ENCODE measurements at regions not wholly inside any gene's neighbourhood (a gene's known extent, or its start where the extent isn't known, plus 50 kb on each side); places are given as distances from the start of the nearest gene placed in this dataset.

DNA sequence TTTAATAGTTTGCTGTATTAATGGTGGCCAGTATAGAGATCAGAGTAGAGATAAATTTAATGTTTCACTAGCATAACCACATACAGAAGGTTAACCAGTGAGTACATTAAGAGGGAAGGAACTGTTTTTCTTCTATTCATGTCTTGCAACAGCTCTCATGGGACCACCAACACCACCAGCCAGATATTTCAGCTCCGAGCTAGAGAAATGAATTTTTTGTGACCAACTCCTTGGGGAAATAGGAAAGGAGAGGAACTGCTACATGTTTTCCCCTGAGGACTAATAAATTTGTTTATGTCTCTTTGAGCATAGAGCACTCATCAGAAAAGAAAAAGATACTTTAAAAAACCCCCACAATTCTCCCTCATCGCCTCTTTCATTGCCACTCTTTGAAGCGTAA lies 247.5 kb downstream of the MBNL1 start:
- peak overlapping the region; percentile 36 for H3K4me3 Mint-ChIP-seq
- H3K4me1 Mint-ChIP-seq: peaks cover 19% of the 10 kb centered on the region
- DNase-seq (ENCODE audit: low spot score in 2 of 2) (no peak), ATAC-seq (ENCODE audit: low read depth) (peak; percentile 40)
- H3K27ac Mint-ChIP-seq: peak overlapping the region; percentile 17
- H3K36me3 Mint-ChIP-seq: no peaks in the 10 kb centered on the region
- H3K9me3 Mint-ChIP-seq: no peaks in the 10 kb centered on the region
- H3K27me3 Mint-ChIP-seq: no peaks in the 10 kb centered on the region

DNA sequence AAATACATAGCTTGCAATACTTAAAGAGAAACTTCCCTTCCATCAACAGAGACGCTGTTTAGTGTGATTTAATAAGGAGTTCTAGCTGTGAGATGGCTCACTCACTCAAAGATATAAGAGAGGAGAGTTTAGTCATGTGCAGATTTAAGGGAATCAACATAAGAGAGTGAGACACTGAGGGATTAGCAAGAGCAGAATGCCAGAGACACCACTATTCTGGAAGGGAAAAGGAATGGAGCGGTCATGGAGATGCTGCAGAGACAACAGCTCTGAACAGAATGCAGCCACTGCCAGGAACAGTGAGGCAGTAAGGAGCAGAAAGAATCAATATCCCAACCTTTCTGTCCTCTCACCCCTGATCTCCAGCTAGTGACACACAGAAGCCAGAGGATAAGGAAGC lies 248.8 kb downstream of the MBNL1 start:
- no peaks in the 10 kb centered on the region for H3K36me3 Mint-ChIP-seq
- H3K9me3 Mint-ChIP-seq: no peaks in the 10 kb centered on the region
- H3K4me1 Mint-ChIP-seq: peaks cover 15% of the 10 kb centered on the region
- ATAC-seq (ENCODE audit: low read depth) (no peak), DNase-seq (ENCODE audit: low spot score in 2 of 2) (no peak)
- H3K27me3 Mint-ChIP-seq: no peaks in the 10 kb centered on the region
- H3K4me3 Mint-ChIP-seq: no peak overlapping the region
- H3K27ac Mint-ChIP-seq: no peak overlapping the region

DNA sequence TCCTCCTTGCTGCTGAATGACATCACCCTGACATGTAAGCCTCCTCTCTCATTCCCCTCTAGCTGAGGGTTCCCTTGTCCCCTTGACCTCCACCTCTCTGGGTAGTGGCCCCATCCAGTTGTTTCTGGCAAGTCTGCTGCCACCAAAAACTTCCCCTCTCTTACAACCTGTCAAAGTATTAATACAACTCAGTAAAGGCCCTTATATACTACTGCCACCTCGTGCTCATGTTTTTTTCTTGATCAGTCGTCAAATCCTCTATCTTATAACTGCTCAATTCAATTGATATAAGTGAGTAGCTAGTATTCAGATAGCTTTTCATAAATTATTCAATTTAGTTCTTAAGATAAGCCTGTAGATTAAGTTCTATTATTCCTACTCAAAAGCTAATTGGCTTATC lies 249.6 kb downstream of the MBNL1 start:
- ATAC-seq (ENCODE audit: low read depth) (no peak), DNase-seq (ENCODE audit: low spot score in 2 of 2) (no peak)
- no peak overlapping the region for H3K27ac Mint-ChIP-seq
- H3K4me3 Mint-ChIP-seq: no peak overlapping the region
- H3K36me3 Mint-ChIP-seq: no peaks in the 10 kb centered on the region
- peaks cover 15% of the 10 kb centered on the region for H3K4me1 Mint-ChIP-seq
- no peaks in the 10 kb centered on the region for H3K9me3 Mint-ChIP-seq
- no peaks in the 10 kb centered on the region for H3K27me3 Mint-ChIP-seq

DNA sequence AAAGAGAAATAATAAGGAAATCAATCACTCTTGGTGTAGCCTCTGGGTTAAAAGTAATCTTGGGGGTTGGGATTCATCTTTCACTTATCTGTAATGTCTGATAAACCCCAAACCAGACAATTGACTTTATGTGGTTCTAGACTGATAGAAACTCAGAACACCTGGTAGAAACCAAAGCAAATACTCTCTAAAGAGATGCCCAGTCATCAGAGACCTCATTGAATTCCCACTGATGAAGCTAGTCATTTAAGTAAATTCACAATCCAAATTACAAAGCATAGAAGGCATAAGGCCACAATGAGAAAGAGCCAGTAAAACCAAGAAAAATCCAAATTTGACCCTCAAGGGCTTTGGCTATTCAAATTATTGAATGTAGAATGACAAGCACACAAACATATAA lies 250.6 kb downstream of the MBNL1 start:
- Mint-ChIP-seq H3K4me3 (no peak overlapping the region), H3K4me1 (peaks cover 15% of the 10 kb centered on the region), H3K9me3 (no peaks in the 10 kb centered on the region), H3K36me3 (no peaks in the 10 kb centered on the region), H3K27ac (no peak overlapping the region), H3K27me3 (no peaks in the 10 kb centered on the region)
- ATAC-seq (ENCODE audit: low read depth) (no peak), DNase-seq (ENCODE audit: low spot score in 2 of 2) (no peak)

DNA sequence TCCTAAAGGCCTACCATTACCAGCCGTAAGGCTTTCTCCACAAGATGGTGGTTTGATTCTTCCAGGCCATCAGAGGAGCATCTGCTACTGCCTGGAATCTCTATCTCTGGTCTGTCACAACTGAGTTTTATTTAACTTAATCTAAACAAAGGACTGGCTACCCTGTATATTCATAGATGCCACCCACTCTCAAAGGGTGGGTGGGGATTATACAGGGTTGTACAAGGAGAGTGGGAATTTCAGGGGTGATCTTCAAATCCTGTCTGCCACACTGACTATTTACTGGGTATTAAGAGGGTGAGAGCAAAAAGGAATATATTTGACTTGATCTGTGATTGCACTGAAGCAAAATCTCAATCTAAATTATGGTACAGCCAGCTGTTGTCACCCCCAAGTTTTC lies 253.3 kb downstream of the MBNL1 start:
- H3K27me3 Mint-ChIP-seq: no peaks in the 10 kb centered on the region
- H3K27ac Mint-ChIP-seq: no peak overlapping the region
- DNase-seq (ENCODE audit: low spot score in 2 of 2) (no peak), ATAC-seq (ENCODE audit: low read depth) (no peak)
- no peaks in the 10 kb centered on the region for H3K9me3 Mint-ChIP-seq
- H3K36me3 Mint-ChIP-seq: no peaks in the 10 kb centered on the region
- H3K4me1 Mint-ChIP-seq: peaks cover 7% of the 10 kb centered on the region
- no peak overlapping the region for H3K4me3 Mint-ChIP-seq

DNA sequence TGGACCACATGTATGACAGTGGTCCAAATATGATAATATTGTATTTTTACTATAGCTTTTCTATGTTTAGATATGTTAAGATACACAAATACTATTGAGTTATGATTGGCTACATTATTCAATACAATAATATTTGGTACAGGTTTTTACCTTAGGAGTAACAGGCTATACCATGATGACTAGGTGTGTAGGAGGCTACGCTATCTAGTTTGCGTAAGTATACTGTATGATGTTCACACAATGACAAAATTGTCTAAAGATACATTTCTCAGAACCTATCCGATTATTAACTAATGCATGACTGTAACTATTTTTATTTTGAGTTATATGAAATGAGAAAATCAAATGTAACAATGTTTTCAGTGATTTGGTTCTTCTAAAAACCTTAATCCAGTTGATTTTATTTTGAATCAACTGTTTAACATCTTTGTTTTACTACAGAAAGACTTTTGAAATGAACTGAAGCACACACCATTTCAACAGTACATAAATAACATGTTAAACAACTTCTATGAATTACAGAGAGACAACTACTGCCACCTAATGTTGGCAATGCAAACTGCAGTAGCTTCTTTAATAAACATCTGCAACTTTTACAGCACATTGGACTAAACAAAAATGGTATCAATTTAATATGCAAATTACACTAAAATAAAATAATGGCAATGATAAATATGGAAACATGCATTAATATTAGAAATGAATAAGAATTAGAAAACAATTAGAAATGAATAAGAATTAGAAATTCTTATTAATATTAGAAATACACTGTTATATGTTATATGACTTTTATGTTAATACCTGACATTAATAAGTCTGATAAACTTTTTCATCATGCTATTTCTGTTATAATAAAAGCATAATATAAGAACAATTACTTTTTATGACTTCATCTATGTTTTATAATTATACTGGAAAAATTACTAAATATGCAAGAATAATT lies 255.7 kb downstream of the MBNL1 start:
- Mint-ChIP-seq H3K36me3 (no peaks in the 10 kb centered on the region), H3K9me3 (no peaks in the 10 kb centered on the region), H3K4me3 (no peak overlapping the region), H3K27ac (no peak overlapping the region), H3K27me3 (no peaks in the 10 kb centered on the region), H3K4me1 (no peaks in the 10 kb centered on the region)
- ATAC-seq (ENCODE audit: low read depth) (no peak), DNase-seq (ENCODE audit: low spot score in 2 of 2) (peak; percentile 40 to 45)

DNA sequence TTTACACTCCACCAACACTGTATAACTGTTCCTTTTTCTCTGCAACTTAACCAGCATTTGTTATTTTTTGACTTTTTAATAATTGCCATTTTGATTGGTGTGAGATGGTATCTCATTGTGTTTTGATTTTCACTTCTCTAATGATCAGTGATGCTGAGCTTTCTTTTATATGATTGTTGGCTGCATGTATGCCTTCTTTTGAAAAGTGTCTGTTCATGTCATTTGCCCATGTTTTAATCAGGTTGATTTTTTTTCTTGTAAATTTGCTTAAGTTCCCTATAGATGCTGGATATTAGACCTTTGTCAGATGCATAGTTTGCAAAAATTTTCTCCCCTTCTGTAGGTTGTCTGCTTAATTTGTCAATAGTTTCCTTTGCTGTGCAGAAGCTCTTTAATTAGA lies 263.0 kb downstream of the MBNL1 start:
- no peak for DNase-seq (ENCODE audit: low spot score in 2 of 2)
- H3K4me1 Mint-ChIP-seq: no peaks in the 10 kb centered on the region
- H3K27me3 Mint-ChIP-seq: no peaks in the 10 kb centered on the region
- no peak for ATAC-seq (ENCODE audit: low read depth)
- H3K9me3 Mint-ChIP-seq: peaks cover 8% of the 10 kb centered on the region
- no peak overlapping the region for H3K27ac Mint-ChIP-seq
- H3K4me3 Mint-ChIP-seq: no peak overlapping the region
- peaks cover 9% of the 10 kb centered on the region for H3K36me3 Mint-ChIP-seq

DNA sequence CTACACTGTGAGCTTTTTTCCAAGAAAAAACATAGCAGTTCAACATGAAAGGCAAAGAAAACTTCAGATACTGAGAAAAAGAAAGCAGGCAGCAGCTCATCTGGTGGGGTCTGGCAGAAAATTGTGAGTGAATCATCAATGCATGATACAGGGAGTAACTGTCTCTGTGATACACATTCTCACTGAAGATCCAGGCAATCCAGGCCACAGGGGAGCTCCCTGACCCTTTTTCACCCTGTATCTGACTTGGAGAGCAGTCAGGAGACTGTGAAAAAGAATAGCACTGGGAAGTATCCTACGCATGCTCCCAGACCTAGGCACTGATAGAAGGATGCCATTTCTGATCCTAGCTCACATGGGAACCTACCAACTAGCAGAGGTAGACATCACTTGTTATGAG lies 269.8 kb downstream of the MBNL1 start:
- H3K9me3 Mint-ChIP-seq: peaks cover 6% of the 10 kb centered on the region
- no peak overlapping the region for H3K4me3 Mint-ChIP-seq
- peaks cover 10% of the 10 kb centered on the region for H3K27me3 Mint-ChIP-seq
- no peak overlapping the region for H3K27ac Mint-ChIP-seq
- no peak for DNase-seq (ENCODE audit: low spot score in 2 of 2)
- H3K36me3 Mint-ChIP-seq: peaks cover 7% of the 10 kb centered on the region
- H3K4me1 Mint-ChIP-seq: no peaks in the 10 kb centered on the region
- ATAC-seq (ENCODE audit: low read depth): no peak

DNA sequence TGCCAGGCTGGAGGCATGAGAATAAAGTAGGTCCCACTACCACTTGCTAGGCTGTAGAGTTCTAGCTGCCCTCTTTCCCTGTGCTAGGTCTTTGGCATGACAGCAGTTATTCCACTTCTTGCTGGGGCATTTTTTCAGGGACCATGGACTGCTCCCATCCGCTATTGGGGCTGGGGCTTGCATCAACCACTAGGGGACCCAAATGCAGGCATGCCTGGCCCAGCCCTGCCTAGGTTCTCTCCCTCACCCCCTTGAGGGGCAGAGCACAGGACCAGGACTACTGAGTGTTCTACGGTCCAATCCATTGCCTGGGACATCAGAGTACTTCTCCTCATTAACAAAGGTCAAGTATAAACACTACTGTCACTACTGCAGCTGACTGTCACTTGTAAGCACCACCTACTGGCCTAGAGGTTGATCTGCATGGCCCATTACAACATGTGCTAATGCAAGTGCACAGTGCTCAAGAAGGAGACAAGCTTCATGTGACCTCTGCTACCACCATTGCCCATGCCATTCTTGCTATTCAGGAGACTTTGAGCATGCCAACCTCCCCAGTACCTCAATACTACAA lies 270.5 kb downstream of the MBNL1 start:
- Mint-ChIP-seq H3K4me3 (no peak overlapping the region), H3K4me1 (no peaks in the 10 kb centered on the region), H3K27ac (no peak overlapping the region), H3K27me3 (peaks cover 10% of the 10 kb centered on the region), H3K9me3 (peaks cover 8% of the 10 kb centered on the region), H3K36me3 (peaks cover 7% of the 10 kb centered on the region)
- no peak for ATAC-seq (ENCODE audit: low read depth)
- no peak for DNase-seq (ENCODE audit: low spot score in 2 of 2)

DNA sequence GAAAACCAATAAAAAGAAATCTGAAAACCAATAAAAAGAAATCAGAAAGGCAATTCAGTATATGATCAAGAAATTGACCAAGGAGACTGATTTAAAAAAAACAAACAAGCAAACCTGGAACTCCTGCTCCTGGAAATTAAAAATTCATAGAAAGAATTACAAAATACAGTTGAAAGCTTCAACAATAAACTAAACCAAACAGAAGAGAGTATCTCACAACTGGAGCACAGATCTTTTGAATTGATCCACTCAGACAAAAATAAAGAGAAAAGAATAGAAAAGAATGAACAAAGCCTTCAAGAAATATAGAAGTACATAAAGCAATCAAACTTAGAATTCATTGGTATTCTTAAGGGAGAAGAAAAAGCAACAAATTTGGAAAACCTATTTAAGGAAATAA lies 271.4 kb downstream of the MBNL1 start:
- Mint-ChIP-seq H3K27ac (no peak overlapping the region), H3K4me1 (no peaks in the 10 kb centered on the region)

DNA sequence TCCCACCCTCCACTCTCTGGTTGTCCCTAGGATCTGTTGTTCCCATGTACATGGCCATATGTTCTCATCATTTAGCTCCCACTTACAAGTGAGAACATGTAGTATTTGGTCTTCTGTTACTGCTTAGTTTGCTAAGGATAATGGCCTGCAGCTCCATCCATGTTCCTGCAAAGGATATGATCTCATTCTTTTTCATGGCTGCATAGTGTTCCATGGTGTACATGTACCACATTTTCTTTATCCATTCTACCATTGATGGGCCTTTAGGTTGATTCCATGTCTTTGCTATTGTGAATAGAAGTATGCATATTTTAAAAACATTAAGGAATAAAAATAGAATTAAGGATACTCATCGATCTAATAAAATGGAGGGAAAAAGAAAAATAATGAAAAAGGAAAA lies 278.4 kb downstream of the MBNL1 start:
- H3K9me3 Mint-ChIP-seq: peaks cover 4% of the 10 kb centered on the region
- H3K36me3 Mint-ChIP-seq: no peaks in the 10 kb centered on the region
- H3K27me3 Mint-ChIP-seq: peaks cover 3% of the 10 kb centered on the region
- no peak overlapping the region for H3K27ac Mint-ChIP-seq
- no peak overlapping the region for H3K4me3 Mint-ChIP-seq
- DNase-seq (ENCODE audit: low spot score in 2 of 2): no peak
- H3K4me1 Mint-ChIP-seq: no peaks in the 10 kb centered on the region
- no peak for ATAC-seq (ENCODE audit: low read depth)

More for the DNA sequence above, 271.4 kb downstream of the MBNL1 start:
- ATAC-seq (ENCODE audit: low read depth): no peak
- Mint-ChIP-seq H3K9me3 (peaks cover 10% of the 10 kb centered on the region), H3K4me3 (no peak overlapping the region), H3K36me3 (peaks cover 7% of the 10 kb centered on the region), H3K27me3 (peaks cover 13% of the 10 kb centered on the region)
- no peak for DNase-seq (ENCODE audit: low spot score in 2 of 2)

DNA sequence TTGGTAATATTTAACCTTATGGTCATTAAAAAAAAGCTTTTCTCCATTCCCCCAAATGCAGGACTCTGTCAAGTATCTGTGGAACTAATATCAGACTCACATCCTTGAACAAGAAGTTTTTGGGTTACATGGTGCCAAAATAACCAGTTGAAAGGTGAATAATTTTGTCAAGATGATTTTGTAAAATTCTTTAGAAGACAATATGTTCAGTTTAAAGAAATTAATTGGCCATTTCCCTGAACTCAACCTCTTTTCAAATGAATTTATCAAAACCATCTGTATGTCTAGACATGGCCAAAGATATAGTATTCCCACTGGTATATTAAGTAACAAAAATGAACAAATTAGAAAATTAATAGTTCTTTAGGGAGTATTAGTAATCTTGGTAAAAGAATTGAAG lies 280.5 kb downstream of the MBNL1 start:
- Mint-ChIP-seq H3K27me3 (peaks cover 5% of the 10 kb centered on the region), H3K4me3 (no peak overlapping the region), H3K27ac (no peak overlapping the region), H3K36me3 (no peaks in the 10 kb centered on the region), H3K9me3 (peaks cover 1% of the 10 kb centered on the region), H3K4me1 (no peaks in the 10 kb centered on the region)
- no peak for ATAC-seq (ENCODE audit: low read depth)
- no peak for DNase-seq (ENCODE audit: low spot score in 2 of 2)

DNA sequence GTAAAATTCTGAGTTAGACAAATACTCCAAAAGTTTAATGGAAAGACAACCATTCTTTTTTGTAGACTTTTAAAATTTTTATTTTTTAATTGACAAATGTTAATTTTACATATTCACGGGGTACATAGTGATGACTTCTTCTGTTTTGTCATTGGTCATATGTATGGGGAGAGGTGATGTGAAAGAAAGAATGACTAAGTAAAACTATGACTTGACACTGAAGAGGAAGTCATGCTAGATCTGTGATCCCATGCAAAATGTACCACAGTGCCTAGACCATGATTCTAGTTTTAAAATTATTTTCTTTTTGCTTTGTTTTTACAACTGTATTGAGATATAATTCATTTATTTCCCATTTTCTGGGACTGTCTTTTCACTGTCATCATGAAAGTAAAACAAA lies 281.6 kb downstream of the MBNL1 start:
- peaks cover 5% of the 10 kb centered on the region for H3K27me3 Mint-ChIP-seq
- H3K36me3 Mint-ChIP-seq: no peaks in the 10 kb centered on the region
- no peak overlapping the region for H3K27ac Mint-ChIP-seq
- H3K9me3 Mint-ChIP-seq: no peaks in the 10 kb centered on the region
- H3K4me1 Mint-ChIP-seq: no peaks in the 10 kb centered on the region
- H3K4me3 Mint-ChIP-seq: no peak overlapping the region
- ATAC-seq (ENCODE audit: low read depth): no peak
- no peak for DNase-seq (ENCODE audit: low spot score in 2 of 2)

DNA sequence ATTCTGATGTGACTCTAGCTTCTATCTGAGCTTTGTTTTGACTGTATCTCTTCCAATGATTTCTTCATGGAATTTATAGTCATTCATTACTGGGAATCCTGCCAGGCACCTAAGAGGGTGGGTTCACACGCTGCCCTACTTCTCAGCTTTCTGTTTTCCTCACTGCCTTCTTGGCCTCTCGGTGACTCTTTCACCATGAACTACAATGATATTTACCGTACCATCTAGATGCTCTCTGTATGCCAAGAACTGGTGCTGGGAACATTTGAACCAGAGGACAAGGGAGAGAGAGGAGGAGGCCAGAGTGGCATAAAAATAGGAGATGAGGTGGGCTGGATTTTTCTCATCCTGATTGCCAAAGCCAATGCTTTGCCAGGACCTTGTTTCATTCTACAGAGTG lies 280.0 kb upstream of the P2RY1 start:
- Mint-ChIP-seq H3K27ac (no peak overlapping the region), H3K9me3 (no peaks in the 10 kb centered on the region), H3K36me3 (no peaks in the 10 kb centered on the region), H3K4me1 (no peaks in the 10 kb centered on the region), H3K27me3 (peaks cover 5% of the 10 kb centered on the region), H3K4me3 (no peak overlapping the region)
- ATAC-seq (ENCODE audit: low read depth) (no peak), DNase-seq (ENCODE audit: low spot score in 2 of 2) (no peak)

Measured in memory B cell (primary cell).